Neural progenitor cell (in vitro differentiated cells): ENCODE measurements at regions not wholly inside any gene's neighbourhood (a gene's known extent, or its start where the extent isn't known, plus 50 kb on each side); places are given as distances from the start of the nearest gene placed in this dataset.
A peak's percentile ranks its signal among the peaks of the same experiment; 100 is the strongest.

ENCODE experiments used
- DNase-seq: peaks from one replicate; pipeline ENCODE4 v3.0.0-alpha.2; 2016; ENCODE audit warnings: low spot score
- H2AFZ ChIP-seq: fragments of 200-600 bp; sonication (generic); replicated peaks from 2 replicates; pipeline ENCODE4 v1.6.1; 2016; ENCODE audit warnings: antibody characterized with exemption
- H3F3A ChIP-seq: fragments of 200-600 bp; sonication (generic); 2 replicates; pipeline ENCODE4 v1.6.1; 2016; ENCODE audit warnings: antibody characterized with exemption, low read depth
- H3K27ac ChIP-seq: fragments of 200-600 bp; sonication (generic); 2 replicates; pipeline ENCODE4 v1.5.1; 2016; ENCODE audit warnings: mild to moderate bottlenecking
- H3K27me3 ChIP-seq: fragments of 200-600 bp; sonication (generic); 2 replicates; pipeline ENCODE4 v1.6.1; 2016; ENCODE audit warnings: mild to moderate bottlenecking, moderate library complexity
- H3K36me3 ChIP-seq: fragments of 200-600 bp; sonication (generic); 2 replicates; pipeline ENCODE4 v1.5.1; 2016
- H3K4me1 ChIP-seq: fragments of 200-600 bp; sonication (generic); 2 replicates; pipeline ENCODE4 v1.6.1; 2016; ENCODE audit warnings: mixed run types
- H3K4me2 ChIP-seq: fragments of 200-600 bp; sonication (generic); 2 replicates; pipeline ENCODE4 v1.6.1; 2016
- H3K4me3 ChIP-seq: fragments of 200-600 bp; sonication (generic); 2 replicates; pipeline ENCODE4 v1.5.1; 2016
- H3K79me2 ChIP-seq: fragments of 200-600 bp; sonication (generic); 2 replicates; pipeline ENCODE4 v1.6.1; 2016; ENCODE audit warnings: low read depth
- H3K9ac ChIP-seq: fragments of 200-600 bp; sonication (generic); 2 replicates; pipeline ENCODE4 v1.6.1; 2016
- H3K9me3 ChIP-seq: fragments of 200-600 bp; sonication (generic); 2 replicates; pipeline ENCODE4 v1.5.1; 2016; ENCODE audit warnings: low read depth
- H4K20me1 ChIP-seq: fragments of 200-600 bp; sonication (generic); 2 replicates; pipeline ENCODE4 v1.6.1; 2016; ENCODE audit warnings: low read depth
- H3K27ac Mint-ChIP-seq: 3 replicates; pipeline ENCODE4 v1.8.0; 2021; ENCODE audit warnings: mixed read lengths
- H3K27me3 Mint-ChIP-seq: 2 replicates; pipeline ENCODE4 v1.8.0; 2022; ENCODE audit warnings: low read depth, mild to moderate bottlenecking, inconsistent platforms, moderate library complexity, mixed read lengths; ENCODE audit not compliant: insufficient read depth
- H3K36me3 Mint-ChIP-seq: 3 replicates; pipeline ENCODE4 v1.8.0; 2021; ENCODE audit warnings: mixed read lengths
- H3K4me1 Mint-ChIP-seq: 3 replicates; pipeline ENCODE4 v1.8.0; 2021; ENCODE audit warnings: mixed read lengths
- H3K4me3 Mint-ChIP-seq: 3 replicates; pipeline ENCODE4 v1.8.0; 2021; ENCODE audit warnings: mild to moderate bottlenecking, moderate library complexity, mixed read lengths
- H3K9me3 Mint-ChIP-seq: 3 replicates; pipeline ENCODE4 v1.8.0; 2020; ENCODE audit warnings: mixed read lengths
- EZH2 ChIP-seq: fragments of 200-600 bp; sonication (generic); IDR thresholded peaks from 2 replicates; pipeline ENCODE4 v1.6.1; 2017; ENCODE audit warnings: antibody characterized with exemption, mild to moderate bottlenecking, moderate library complexity
- EZH2phosphoT487 ChIP-seq: fragments of 200-600 bp; sonication (generic); IDR thresholded peaks from 2 replicates; pipeline ENCODE4 v1.6.1; 2017; ENCODE audit warnings: antibody characterized with exemption
- TF ChIP-seq, protein P1 (sequence below): fragments of 200-600 bp; sonication (generic); IDR thresholded peaks from 2 replicates; pipeline ENCODE4 v1.5.1; 2017; ENCODE audit warnings: antibody characterized with exemption, mild to moderate bottlenecking

DNA sequence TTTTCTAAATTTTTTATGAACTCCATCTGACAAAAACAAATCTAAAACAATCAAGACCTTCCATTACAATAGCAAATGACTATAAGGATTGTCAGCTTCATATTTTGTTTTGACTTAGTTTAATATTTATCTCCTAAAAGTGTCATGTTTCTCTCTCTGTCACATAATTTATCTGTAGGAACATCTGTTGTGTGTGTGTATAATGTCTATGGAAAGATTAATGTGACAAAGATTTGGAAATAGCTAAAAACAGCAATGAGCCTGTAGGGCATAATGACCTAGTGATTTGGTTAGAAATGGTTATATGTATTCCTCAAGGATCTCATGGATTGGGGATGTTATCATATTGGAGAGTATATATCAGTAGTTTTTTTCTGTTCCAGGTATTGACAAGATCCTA is 69.6 kb upstream of the MDFIC start:
- no peaks in the 10 kb centered on the region for H3K9me3 Mint-ChIP-seq
- Histone ChIP-seq H3K27me3 (no peaks in the 10 kb centered on the region), H3K36me3 (no peaks in the 10 kb centered on the region), H3K9me3 (no peaks in the 10 kb centered on the region), H2AFZ (no peak overlapping the region), H3K4me1 (peaks cover 9% of the 10 kb centered on the region), H4K20me1 (no peaks in the 10 kb centered on the region), H3K9ac (no peak overlapping the region), H3K4me2 (no peak overlapping the region), H3K27ac (no peak overlapping the region), H3K4me3 (no peak overlapping the region), H3K79me2 (no peaks in the 10 kb centered on the region), H3F3A (no peaks in the 10 kb centered on the region)
- TF ChIP-seq, protein P1, sequence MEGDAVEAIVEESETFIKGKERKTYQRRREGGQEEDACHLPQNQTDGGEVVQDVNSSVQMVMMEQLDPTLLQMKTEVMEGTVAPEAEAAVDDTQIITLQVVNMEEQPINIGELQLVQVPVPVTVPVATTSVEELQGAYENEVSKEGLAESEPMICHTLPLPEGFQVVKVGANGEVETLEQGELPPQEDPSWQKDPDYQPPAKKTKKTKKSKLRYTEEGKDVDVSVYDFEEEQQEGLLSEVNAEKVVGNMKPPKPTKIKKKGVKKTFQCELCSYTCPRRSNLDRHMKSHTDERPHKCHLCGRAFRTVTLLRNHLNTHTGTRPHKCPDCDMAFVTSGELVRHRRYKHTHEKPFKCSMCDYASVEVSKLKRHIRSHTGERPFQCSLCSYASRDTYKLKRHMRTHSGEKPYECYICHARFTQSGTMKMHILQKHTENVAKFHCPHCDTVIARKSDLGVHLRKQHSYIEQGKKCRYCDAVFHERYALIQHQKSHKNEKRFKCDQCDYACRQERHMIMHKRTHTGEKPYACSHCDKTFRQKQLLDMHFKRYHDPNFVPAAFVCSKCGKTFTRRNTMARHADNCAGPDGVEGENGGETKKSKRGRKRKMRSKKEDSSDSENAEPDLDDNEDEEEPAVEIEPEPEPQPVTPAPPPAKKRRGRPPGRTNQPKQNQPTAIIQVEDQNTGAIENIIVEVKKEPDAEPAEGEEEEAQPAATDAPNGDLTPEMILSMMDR, result no peak
- no peak for TF ChIP-seq EZH2
- no peak for TF ChIP-seq EZH2phosphoT487
- no peak overlapping the region for H3K27ac Mint-ChIP-seq
- peaks cover 3% of the 10 kb centered on the region for H3K27me3 Mint-ChIP-seq
- H3K4me3 Mint-ChIP-seq, result no peak overlapping the region
- DNase-seq, result no peak
- H3K36me3 Mint-ChIP-seq, result no peaks in the 10 kb centered on the region
- peaks cover 10% of the 10 kb centered on the region for H3K4me1 Mint-ChIP-seq

DNA sequence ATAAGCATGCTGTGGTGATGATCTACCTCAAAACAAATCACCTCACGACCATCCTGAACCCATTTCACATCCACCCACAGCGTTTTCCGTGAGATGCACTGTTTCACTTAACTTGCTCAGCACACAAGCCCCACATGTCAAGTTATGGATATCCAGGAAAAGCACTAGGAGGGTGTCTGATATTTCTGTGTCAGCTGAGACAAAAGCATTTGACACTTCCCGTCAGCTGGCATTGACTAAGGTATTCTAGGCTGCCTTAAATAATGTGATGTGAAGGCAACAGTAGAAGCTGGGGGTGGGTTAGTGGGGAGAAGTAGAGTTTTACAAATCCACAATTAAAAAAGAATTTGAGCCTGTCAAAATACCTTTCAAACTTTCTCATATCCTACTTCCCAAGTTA is 68.7 kb upstream of the MDFIC start:
- H3K27me3 Mint-ChIP-seq, result peaks cover 3% of the 10 kb centered on the region
- Histone ChIP-seq H3K4me3 (no peak overlapping the region), H3K36me3 (no peaks in the 10 kb centered on the region), H3K4me1 (peaks cover 9% of the 10 kb centered on the region), H4K20me1 (no peaks in the 10 kb centered on the region), H3K4me2 (no peak overlapping the region), H3F3A (no peaks in the 10 kb centered on the region), H3K9me3 (no peaks in the 10 kb centered on the region), H3K27me3 (no peaks in the 10 kb centered on the region), H3K79me2 (no peaks in the 10 kb centered on the region), H3K27ac (no peak overlapping the region), H3K9ac (no peak overlapping the region), H2AFZ (no peak overlapping the region)
- H3K36me3 Mint-ChIP-seq, result no peaks in the 10 kb centered on the region
- H3K4me3 Mint-ChIP-seq, result no peak overlapping the region
- H3K27ac Mint-ChIP-seq, result no peak overlapping the region
- no peaks in the 10 kb centered on the region for H3K9me3 Mint-ChIP-seq
- H3K4me1 Mint-ChIP-seq, result peaks cover 10% of the 10 kb centered on the region
- DNase-seq, result no peak
- TF ChIP-seq, protein P1, result no peak
- no peak for TF ChIP-seq EZH2
- no peak for TF ChIP-seq EZH2phosphoT487

DNA sequence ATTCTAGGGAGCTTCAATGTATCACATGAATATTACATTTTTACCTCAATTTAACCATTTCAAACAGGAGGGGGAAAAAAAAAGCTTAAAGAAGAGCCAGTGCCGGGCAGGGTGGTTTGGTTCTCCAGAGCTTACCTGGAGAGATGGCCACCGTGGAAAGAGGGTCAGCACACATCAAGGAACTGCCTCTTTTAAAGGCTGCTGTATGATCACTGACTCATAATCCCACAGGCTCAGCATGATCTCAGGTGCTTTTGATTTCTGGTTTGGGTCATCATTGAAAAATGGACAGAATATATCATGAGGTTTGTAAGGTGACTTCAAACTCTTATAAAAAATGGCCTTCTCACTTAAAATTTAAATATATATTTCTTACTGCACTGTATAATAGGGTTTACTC is 67.5 kb upstream of the MDFIC start:
- H3K36me3 ChIP-seq, result no peaks in the 10 kb centered on the region
- H3K4me1 ChIP-seq, result peaks cover 9% of the 10 kb centered on the region
- DNase-seq, result no peak
- no peaks in the 10 kb centered on the region for H3K27me3 ChIP-seq
- H3K9ac ChIP-seq, result no peak overlapping the region
- no peaks in the 10 kb centered on the region for H4K20me1 ChIP-seq
- H3K27ac Mint-ChIP-seq, result no peak overlapping the region
- no peak for TF ChIP-seq EZH2phosphoT487
- H3K9me3 Mint-ChIP-seq, result no peaks in the 10 kb centered on the region
- no peaks in the 10 kb centered on the region for H3K27me3 Mint-ChIP-seq
- no peaks in the 10 kb centered on the region for H3F3A ChIP-seq
- H3K4me3 ChIP-seq, result no peak overlapping the region
- H2AFZ ChIP-seq, result no peak overlapping the region
- H3K36me3 Mint-ChIP-seq, result no peaks in the 10 kb centered on the region
- no peaks in the 10 kb centered on the region for H3K9me3 ChIP-seq
- no peak overlapping the region for H3K4me3 Mint-ChIP-seq
- peaks cover 10% of the 10 kb centered on the region for H3K4me1 Mint-ChIP-seq
- no peaks in the 10 kb centered on the region for H3K79me2 ChIP-seq
- no peak overlapping the region for H3K4me2 ChIP-seq
- H3K27ac ChIP-seq, result no peak overlapping the region

DNA sequence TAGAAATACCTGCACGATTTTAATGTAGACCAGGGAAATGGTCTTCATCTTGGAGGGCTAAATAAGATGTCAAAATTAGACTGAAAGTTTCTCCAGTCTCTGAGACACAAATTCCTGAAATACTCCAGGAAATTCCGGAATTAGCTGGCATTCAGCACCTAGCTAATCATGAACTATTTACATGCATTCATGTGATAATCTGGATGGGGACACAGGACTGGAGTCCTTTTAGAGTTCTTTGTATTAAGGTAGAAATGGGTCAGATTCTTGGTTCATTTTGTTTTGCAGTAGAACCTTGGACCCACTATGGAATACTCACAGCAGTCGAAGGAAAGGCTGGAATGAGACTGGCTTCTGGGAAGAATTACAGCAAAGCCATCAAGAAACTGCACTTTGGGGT is 65.3 kb upstream of the MDFIC start:
- H3K4me3 Mint-ChIP-seq, result no peak overlapping the region
- H3K36me3 ChIP-seq, result no peaks in the 10 kb centered on the region

More for the DNA sequence above, 65.3 kb upstream of the MDFIC start:
- no peaks in the 10 kb centered on the region for H3F3A ChIP-seq
- no peak overlapping the region for H3K4me3 ChIP-seq
- no peaks in the 10 kb centered on the region for H3K27me3 Mint-ChIP-seq
- H3K27me3 ChIP-seq, result no peaks in the 10 kb centered on the region
- H3K9me3 ChIP-seq, result no peaks in the 10 kb centered on the region
- H3K4me1 ChIP-seq, result peaks cover 9% of the 10 kb centered on the region
- H3K79me2 ChIP-seq, result no peaks in the 10 kb centered on the region
- no peak overlapping the region for H3K9ac ChIP-seq
- H2AFZ ChIP-seq, result no peak overlapping the region
- H3K4me1 Mint-ChIP-seq, result peaks cover 10% of the 10 kb centered on the region
- peak; percentile 39 for DNase-seq
- H4K20me1 ChIP-seq, result no peaks in the 10 kb centered on the region
- no peaks in the 10 kb centered on the region for H3K9me3 Mint-ChIP-seq
- TF ChIP-seq EZH2phosphoT487, result no peak
- TF ChIP-seq, protein P1, result no peak
- no peak for TF ChIP-seq EZH2
- H3K27ac ChIP-seq, result no peak overlapping the region
- H3K27ac Mint-ChIP-seq, result no peak overlapping the region
- no peak overlapping the region for H3K4me2 ChIP-seq
- no peaks in the 10 kb centered on the region for H3K36me3 Mint-ChIP-seq
